ENCODE measurements at regions not wholly inside any gene's neighbourhood (a gene's known extent, or its start where the extent isn't known, plus 50 kb on each side); places are given as distances from the start of the nearest gene placed in this dataset.

DNA sequence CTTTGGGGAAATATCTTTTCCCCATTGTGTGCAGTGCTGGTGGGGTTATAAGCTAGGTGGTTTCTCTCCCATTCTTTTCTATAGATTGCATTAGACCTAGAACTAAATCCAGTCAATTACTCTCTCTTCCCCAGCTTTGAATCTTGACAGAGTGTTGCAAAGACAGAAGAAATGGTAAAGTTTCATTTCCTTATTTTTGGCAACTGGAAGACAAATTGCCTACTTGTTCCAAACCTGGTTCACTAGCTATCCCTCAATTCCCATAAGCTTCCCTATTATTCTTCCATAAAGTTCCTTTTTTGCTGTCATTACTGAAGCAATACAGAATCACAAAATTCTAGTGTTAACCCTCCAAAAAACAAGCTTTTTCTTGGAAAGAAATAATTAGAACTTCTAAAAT is 94.0 kb upstream of the ITGA4 start:
- TF ChIP-seq, protein P1, sequence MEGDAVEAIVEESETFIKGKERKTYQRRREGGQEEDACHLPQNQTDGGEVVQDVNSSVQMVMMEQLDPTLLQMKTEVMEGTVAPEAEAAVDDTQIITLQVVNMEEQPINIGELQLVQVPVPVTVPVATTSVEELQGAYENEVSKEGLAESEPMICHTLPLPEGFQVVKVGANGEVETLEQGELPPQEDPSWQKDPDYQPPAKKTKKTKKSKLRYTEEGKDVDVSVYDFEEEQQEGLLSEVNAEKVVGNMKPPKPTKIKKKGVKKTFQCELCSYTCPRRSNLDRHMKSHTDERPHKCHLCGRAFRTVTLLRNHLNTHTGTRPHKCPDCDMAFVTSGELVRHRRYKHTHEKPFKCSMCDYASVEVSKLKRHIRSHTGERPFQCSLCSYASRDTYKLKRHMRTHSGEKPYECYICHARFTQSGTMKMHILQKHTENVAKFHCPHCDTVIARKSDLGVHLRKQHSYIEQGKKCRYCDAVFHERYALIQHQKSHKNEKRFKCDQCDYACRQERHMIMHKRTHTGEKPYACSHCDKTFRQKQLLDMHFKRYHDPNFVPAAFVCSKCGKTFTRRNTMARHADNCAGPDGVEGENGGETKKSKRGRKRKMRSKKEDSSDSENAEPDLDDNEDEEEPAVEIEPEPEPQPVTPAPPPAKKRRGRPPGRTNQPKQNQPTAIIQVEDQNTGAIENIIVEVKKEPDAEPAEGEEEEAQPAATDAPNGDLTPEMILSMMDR (conservative IDR thresholded peaks at IDR 0.05), result no peak
- no peak for TF ChIP-seq EZH2 (IDR thresholded peaks at IDR 0.05; ENCODE audit: low read depth)
